Peyer's patch (tissue), 4 donors: ENCODE measurements at regions not wholly inside any gene's neighbourhood (a gene's known extent, or its start where the extent isn't known, plus 50 kb on each side); places are given as distances from the start of the nearest gene placed in this dataset.
"Not testable (repeated sequence)": the region's sequence is repeated elsewhere in the genome, so short reads cannot be mapped to it uniquely, and the experiment has no call there.

ENCODE experiments used
- CTCF ChIP-seq, 6 experiments: fragments of 450-650 bp in 4 of 6; fragments of 200-600 bp in 2 of 6; sonication (generic) in 1 of 6; IDR thresholded peaks; one replicate each; pipeline ENCODE4 v1.5.1; 2017 to 2019; ENCODE audit warnings: antibody characterized with exemption in 6 of 6, mild to moderate bottlenecking in 3 of 6, moderate library complexity in 1 of 6
- POLR2A ChIP-seq, 2 donors: fragments of 450-650 bp; IDR thresholded peaks; one replicate each; pipeline ENCODE4 v1.5.1; 2017; ENCODE audit warnings: antibody characterized with exemption in 2 of 2, mild to moderate bottlenecking in 2 of 2, moderate library complexity in 2 of 2

- not testable (repeated sequence) for TF ChIP-seq CTCF, POLR2A (IDR thresholded peaks at IDR 0.05)
These were observed 1073.3 kb downstream of the RPIA start for GRCh38 chr2:89764571-89765360.
